PC-3 (cell line): ENCODE measurements at regions not wholly inside any gene's neighbourhood (a gene's known extent, or its start where the extent isn't known, plus 50 kb on each side); places are given as distances from the start of the nearest gene placed in this dataset.

ENCODE experiments used
- CTCF ChIP-seq: fragments of 300-600 bp; sonication (generic); conservative IDR thresholded peaks from 2 replicates; pipeline ENCODE4 v1.5.1; 2017; ENCODE audit warnings: antibody characterized with exemption, low read depth, mild to moderate bottlenecking, low read length
- EZH2 ChIP-seq: fragments of 300-600 bp; sonication (generic); IDR thresholded peaks from one replicate; pipeline ENCODE4 v1.6.1; 2017; ENCODE audit warnings: antibody characterized with exemption, mild to moderate bottlenecking, low read length; ENCODE audit not compliant: unreplicated experiment
- EZH2phosphoT487 ChIP-seq: fragments of 300-600 bp; sonication (generic); IDR thresholded peaks from 2 replicates; pipeline ENCODE4 v1.6.1; 2018; ENCODE audit warnings: mild to moderate bottlenecking, antibody characterized with exemption, low read length, borderline replicate concordance

- TF ChIP-seq CTCF (no peak), EZH2 (no peak), EZH2phosphoT487 (no peak)
These were observed 144.7 kb downstream of the COL6A3 start for GRCh38 chr2:237269138-237269875.
